GM18873 (cell line): ENCODE measurements at regions not wholly inside any gene's neighbourhood (a gene's known extent, or its start where the extent isn't known, plus 50 kb on each side); places are given as distances from the start of the nearest gene placed in this dataset.

Source experiments
- ATAC-seq: cut with Tn5 transposase; IDR thresholded peaks from one replicate; pipeline ENCODE4 v1.9.1; 2021; ENCODE audit warnings: mild to moderate bottlenecking, moderate library complexity, moderate number of reproducible peaks; ENCODE audit not compliant: unreplicated experiment, low FRiP score

GRCh38 chr17:70615831-70616230, 446.5 kb downstream of the KCNJ2 start:
- ATAC-seq = no peak

- no peak for ATAC-seq
Observed at GRCh38 chr17:70618641-70619040, 449.3 kb downstream of the KCNJ2 start.

- ATAC-seq = no peak
Observed at GRCh38 chr17:70621566-70621965, 452.2 kb downstream of the KCNJ2 start.

GRCh38 chr17:70622368-70623260, 453.3 kb downstream of the KCNJ2 start:
- no peak for ATAC-seq

GRCh38 chr17:70624211-70624610, 454.9 kb downstream of the KCNJ2 start:
- ATAC-seq = no peak

- ATAC-seq = no peak
Observed at GRCh38 chr17:70629902-70630301, 460.6 kb downstream of the KCNJ2 start.

GRCh38 chr17:70636517-70637133, 467.3 kb downstream of the KCNJ2 start:
- ATAC-seq = no peak

GRCh38 chr17:70642059-70642458, 472.7 kb downstream of the KCNJ2 start:
- no peak for ATAC-seq

GRCh38 chr17:70644096-70644495, 474.8 kb downstream of the KCNJ2 start:
- no peak for ATAC-seq

GRCh38 chr17:70646673-70647072, 477.3 kb downstream of the KCNJ2 start:
- ATAC-seq = no peak

GRCh38 chr17:70648166-70648565, 478.8 kb downstream of the KCNJ2 start:
- ATAC-seq = no peak

- no peak for ATAC-seq
Observed at GRCh38 chr17:70653850-70654249, 484.5 kb downstream of the KCNJ2 start.

- no peak for ATAC-seq
Observed at GRCh38 chr17:70654706-70655105, 485.4 kb downstream of the KCNJ2 start.

GRCh38 chr17:70655176-70655958, 486.0 kb downstream of the KCNJ2 start:
- ATAC-seq = no peak

GRCh38 chr17:70658317-70658716, 489.0 kb downstream of the KCNJ2 start:
- no peak for ATAC-seq

GRCh38 chr17:70658840-70659239, 489.5 kb downstream of the KCNJ2 start:
- ATAC-seq = no peak

GRCh38 chr17:70661342-70662222, 492.2 kb downstream of the KCNJ2 start:
- ATAC-seq = no peak

GRCh38 chr17:70668276-70668937, 499.1 kb downstream of the KCNJ2 start:
- no peak for ATAC-seq

GRCh38 chr17:70668938-70669778, 499.8 kb downstream of the KCNJ2 start:
- no peak for ATAC-seq
